ENCODE measurements at regions not wholly inside any gene's neighbourhood (a gene's known extent, or its start where the extent isn't known, plus 50 kb on each side); places are given as distances from the start of the nearest gene placed in this dataset.

DNA sequence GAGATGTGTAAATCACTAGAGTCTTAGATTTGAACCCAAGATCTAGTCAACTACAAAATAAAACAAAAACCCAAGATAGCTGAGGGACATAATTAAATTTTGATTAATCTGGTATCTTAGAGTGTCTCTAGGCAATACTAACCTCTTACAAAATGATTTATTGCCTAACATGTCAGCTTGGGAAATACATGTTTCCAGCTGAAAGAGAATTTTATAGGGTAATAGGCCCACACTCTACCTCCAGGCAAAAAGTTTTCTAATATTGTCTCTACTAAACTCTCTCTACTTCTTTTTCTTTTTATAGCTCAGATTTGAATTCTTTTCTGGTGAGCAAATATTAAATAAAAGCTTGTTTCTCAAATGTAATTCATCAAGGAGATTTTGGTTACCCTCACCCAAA, 263.2 kb downstream of the IL15 start:
- DNase-seq (ENCODE audit: low read depth), result no peak
- TF ChIP-seq MYC (IDR thresholded peaks at IDR 0.05; ENCODE audit: low read depth, low read length) (no peak), POLR2A (IDR thresholded peaks at IDR 0.05; ENCODE audit: extremely low read depth, insufficient read length) (no peak)
- TF ChIP-seq, protein P1, sequence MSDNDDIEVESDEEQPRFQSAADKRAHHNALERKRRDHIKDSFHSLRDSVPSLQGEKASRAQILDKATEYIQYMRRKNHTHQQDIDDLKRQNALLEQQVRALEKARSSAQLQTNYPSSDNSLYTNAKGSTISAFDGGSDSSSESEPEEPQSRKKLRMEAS (IDR thresholded peaks at IDR 0.05; ENCODE audit: low read depth, low read length), result no peak
- TF ChIP-seq, protein P2, sequence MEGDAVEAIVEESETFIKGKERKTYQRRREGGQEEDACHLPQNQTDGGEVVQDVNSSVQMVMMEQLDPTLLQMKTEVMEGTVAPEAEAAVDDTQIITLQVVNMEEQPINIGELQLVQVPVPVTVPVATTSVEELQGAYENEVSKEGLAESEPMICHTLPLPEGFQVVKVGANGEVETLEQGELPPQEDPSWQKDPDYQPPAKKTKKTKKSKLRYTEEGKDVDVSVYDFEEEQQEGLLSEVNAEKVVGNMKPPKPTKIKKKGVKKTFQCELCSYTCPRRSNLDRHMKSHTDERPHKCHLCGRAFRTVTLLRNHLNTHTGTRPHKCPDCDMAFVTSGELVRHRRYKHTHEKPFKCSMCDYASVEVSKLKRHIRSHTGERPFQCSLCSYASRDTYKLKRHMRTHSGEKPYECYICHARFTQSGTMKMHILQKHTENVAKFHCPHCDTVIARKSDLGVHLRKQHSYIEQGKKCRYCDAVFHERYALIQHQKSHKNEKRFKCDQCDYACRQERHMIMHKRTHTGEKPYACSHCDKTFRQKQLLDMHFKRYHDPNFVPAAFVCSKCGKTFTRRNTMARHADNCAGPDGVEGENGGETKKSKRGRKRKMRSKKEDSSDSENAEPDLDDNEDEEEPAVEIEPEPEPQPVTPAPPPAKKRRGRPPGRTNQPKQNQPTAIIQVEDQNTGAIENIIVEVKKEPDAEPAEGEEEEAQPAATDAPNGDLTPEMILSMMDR (IDR thresholded peaks at IDR 0.05; ENCODE audit: low read depth, low read length), result no peak
- H3K4me3 ChIP-seq (ENCODE audit: low read depth, low read length), result no peak overlapping the region

DNA sequence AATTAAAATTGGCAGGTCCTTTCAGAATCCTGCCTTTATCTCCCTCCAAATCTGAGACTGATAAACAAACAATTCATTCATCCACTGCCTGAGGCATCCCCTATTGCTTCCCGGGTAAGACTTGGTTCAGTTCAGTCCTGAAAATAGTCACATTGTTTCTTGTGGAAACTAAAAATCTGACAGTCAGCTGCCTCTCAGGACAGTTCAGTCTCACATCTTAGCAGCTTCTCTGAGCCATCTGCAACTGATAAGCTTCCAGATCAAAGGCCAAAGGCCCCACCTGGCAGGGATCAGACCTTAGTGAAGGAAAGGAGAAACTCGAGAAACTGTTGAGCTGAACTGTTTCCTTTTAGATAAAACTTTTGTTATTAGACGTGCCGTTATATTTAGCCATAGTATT, 264.5 kb downstream of the IL15 start:
- no peak for DNase-seq (ENCODE audit: low read depth)
- no peak overlapping the region for H3K4me3 ChIP-seq (ENCODE audit: low read depth, low read length)
- TF ChIP-seq POLR2A (IDR thresholded peaks at IDR 0.05; ENCODE audit: extremely low read depth, insufficient read length) (no peak), MYC (IDR thresholded peaks at IDR 0.05; ENCODE audit: low read depth, low read length) (no peak)
- TF ChIP-seq, protein P2 (IDR thresholded peaks at IDR 0.05; ENCODE audit: low read depth, low read length), result no peak
- TF ChIP-seq, protein P1 (IDR thresholded peaks at IDR 0.05; ENCODE audit: low read depth, low read length), result no peak

DNA sequence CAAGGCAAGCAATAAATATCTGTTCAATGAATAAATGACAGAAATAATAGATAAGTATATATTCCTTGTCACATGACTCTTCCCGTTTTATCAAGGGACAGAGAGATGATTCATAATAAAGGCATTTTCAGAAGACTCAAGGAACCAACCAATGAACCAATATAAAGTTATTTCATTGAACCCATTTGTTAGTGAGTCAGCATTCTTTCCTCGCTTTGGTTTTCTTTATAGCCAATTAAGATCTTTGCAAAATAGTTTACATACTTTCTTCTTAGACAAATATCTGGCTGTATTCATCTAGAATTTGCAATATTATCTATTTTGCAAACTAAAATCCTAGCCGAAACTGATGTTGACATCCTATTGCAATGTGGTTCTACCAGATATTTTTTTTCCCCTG, 269.4 kb downstream of the IL15 start:
- TF ChIP-seq POLR2A (IDR thresholded peaks at IDR 0.05; ENCODE audit: extremely low read depth, insufficient read length) (no peak), MYC (IDR thresholded peaks at IDR 0.05; ENCODE audit: low read depth, low read length) (no peak)
- TF ChIP-seq, protein P2 (IDR thresholded peaks at IDR 0.05; ENCODE audit: low read depth, low read length), result no peak
- TF ChIP-seq, protein P1 (IDR thresholded peaks at IDR 0.05; ENCODE audit: low read depth, low read length), result no peak
- no peak overlapping the region for H3K4me3 ChIP-seq (ENCODE audit: low read depth, low read length)
- no peak for DNase-seq (ENCODE audit: low read depth)

DNA sequence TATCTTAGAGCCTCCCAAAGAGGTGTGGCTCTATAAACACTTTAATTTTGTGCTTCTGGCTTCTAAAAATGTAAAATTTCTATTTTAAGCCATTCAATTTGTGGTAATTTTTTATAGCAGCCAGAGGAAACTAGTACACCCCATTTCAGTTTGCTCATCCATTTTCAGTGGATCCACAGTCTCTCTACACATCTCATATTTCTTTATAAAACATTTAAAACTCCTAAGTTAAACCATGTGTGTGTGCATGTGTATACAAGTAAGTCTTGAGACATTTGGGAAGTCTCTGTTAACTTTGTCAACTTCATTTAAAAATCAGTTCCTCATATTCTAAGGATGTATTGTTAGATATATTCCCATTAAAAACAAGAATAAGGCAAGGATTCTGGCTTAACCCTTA, 273.2 kb downstream of the IL15 start:
- no peak for DNase-seq (ENCODE audit: low read depth)
- no peak overlapping the region for H3K4me3 ChIP-seq (ENCODE audit: low read depth, low read length)
- no peak for TF ChIP-seq MYC (IDR thresholded peaks at IDR 0.05; ENCODE audit: low read depth, low read length)
- TF ChIP-seq, protein P2 (IDR thresholded peaks at IDR 0.05; ENCODE audit: low read depth, low read length), result no peak
- TF ChIP-seq, protein P1 (IDR thresholded peaks at IDR 0.05; ENCODE audit: low read depth, low read length), result no peak
- TF ChIP-seq POLR2A (IDR thresholded peaks at IDR 0.05; ENCODE audit: extremely low read depth, insufficient read length), result no peak

DNA sequence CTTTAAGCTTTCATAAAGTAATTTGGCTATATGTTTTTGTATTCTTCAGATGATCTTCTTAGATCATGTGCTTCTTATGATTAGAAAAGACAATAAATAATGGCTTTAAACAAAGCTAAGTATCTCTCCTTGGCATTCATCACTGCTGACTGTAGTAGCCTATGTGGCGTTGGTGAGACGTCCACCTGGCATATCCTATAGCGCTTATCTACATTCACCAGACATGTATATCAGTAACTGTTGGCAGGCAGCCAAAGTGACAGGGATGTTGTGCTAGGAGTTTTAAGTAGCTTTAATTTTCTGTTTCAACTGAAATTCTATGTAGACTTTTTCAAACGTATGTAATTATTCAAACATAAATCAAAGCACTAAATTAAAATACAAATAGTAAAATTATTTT, 276.4 kb downstream of the IL15 start:
- H3K4me3 ChIP-seq (ENCODE audit: low read depth, low read length), result no peak overlapping the region
- no peak for DNase-seq (ENCODE audit: low read depth)
- TF ChIP-seq, protein P1 (IDR thresholded peaks at IDR 0.05; ENCODE audit: low read depth, low read length), result no peak
- TF ChIP-seq POLR2A (IDR thresholded peaks at IDR 0.05; ENCODE audit: extremely low read depth, insufficient read length) (no peak), MYC (IDR thresholded peaks at IDR 0.05; ENCODE audit: low read depth, low read length) (no peak)
- TF ChIP-seq, protein P2 (IDR thresholded peaks at IDR 0.05; ENCODE audit: low read depth, low read length), result no peak

DNA sequence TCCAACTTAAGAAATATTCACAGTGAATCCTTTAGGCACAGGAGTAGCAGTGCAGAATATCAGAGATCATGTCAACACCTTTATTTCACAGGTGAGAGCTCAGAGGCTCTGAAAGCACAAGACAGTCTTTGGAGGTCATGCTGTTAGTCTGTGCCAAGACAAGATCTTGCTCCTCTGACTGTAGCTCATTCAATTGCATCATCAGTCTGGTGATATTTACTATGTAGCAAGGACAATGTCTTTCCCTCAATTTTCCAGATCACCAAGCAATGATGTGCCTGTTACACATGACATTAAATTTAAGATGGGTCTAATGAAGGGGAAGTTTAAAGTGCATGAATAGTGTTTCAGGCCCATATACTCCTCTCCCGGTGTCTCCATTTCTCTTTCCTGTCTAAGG, 277.5 kb downstream of the IL15 start:
- no peak for DNase-seq (ENCODE audit: low read depth)
- TF ChIP-seq MYC (IDR thresholded peaks at IDR 0.05; ENCODE audit: low read depth, low read length) (no peak), POLR2A (IDR thresholded peaks at IDR 0.05; ENCODE audit: extremely low read depth, insufficient read length) (no peak)
- TF ChIP-seq, protein P2 (IDR thresholded peaks at IDR 0.05; ENCODE audit: low read depth, low read length), result no peak
- TF ChIP-seq, protein P1 (IDR thresholded peaks at IDR 0.05; ENCODE audit: low read depth, low read length), result no peak
- H3K4me3 ChIP-seq (ENCODE audit: low read depth, low read length), result no peak overlapping the region

Measured in NB4 (cell line).